GM23338 (cell line): ENCODE measurements at regions not wholly inside any gene's neighbourhood (a gene's known extent, or its start where the extent isn't known, plus 50 kb on each side); places are given as distances from the start of the nearest gene placed in this dataset.

Source experiments
- ATAC-seq: fragments of 200-7000 bp; cut with Tn5 transposase; 3 replicates; pipeline ENCODE4 v1.9.1; 2020
- DNase-seq: peaks from one replicate; pipeline ENCODE4 v3.0.0-alpha.2; 2015; ENCODE audit warnings: low spot score
- H2AFZ ChIP-seq: fragments of 200-600 bp; sonication (generic); 2 replicates; pipeline ENCODE4 v1.8.0; 2016; ENCODE audit warnings: antibody characterized with exemption, mild to moderate bottlenecking, moderate library complexity
- H3F3A ChIP-seq: fragments of 200-600 bp; sonication (generic); replicated peaks from 2 replicates; pipeline ENCODE4 v1.8.0; 2017; ENCODE audit warnings: antibody characterized with exemption, mixed run types, low read depth
- H3K27ac ChIP-seq: fragments of 200-600 bp; sonication (generic); 2 replicates; pipeline ENCODE4 v1.6.1; 2016; ENCODE audit warnings: low read depth
- H3K27me3 ChIP-seq: fragments of 200-600 bp; sonication (generic); 2 replicates; pipeline ENCODE4 v1.8.0; 2016; ENCODE audit warnings: mild to moderate bottlenecking, mixed run types, moderate library complexity; ENCODE audit not compliant: insufficient read depth
- H3K36me3 ChIP-seq: fragments of 200-600 bp; sonication (generic); 2 replicates; pipeline ENCODE4 v1.8.0; 2016; ENCODE audit warnings: mild to moderate bottlenecking; ENCODE audit not compliant: insufficient read depth
- H3K4me1 ChIP-seq: fragments of 200-600 bp; sonication (generic); 2 replicates; pipeline ENCODE4 v1.8.0; 2016; ENCODE audit warnings: mild to moderate bottlenecking, moderate library complexity; ENCODE audit not compliant: insufficient read depth
- H3K4me2 ChIP-seq: fragments of 200-600 bp; sonication (generic); 2 replicates; pipeline ENCODE4 v1.7.1; 2017; ENCODE audit warnings: mixed run types
- H3K4me3 ChIP-seq: fragments of 200-600 bp; sonication (generic); 2 replicates; pipeline ENCODE4 v1.6.1; 2016; ENCODE audit warnings: mixed run types
- H3K79me2 ChIP-seq: fragments of 200-600 bp; sonication (generic); replicated peaks from 2 replicates; pipeline ENCODE4 v1.8.0; 2017; ENCODE audit warnings: mild to moderate bottlenecking; ENCODE audit not compliant: insufficient read depth
- H3K9me2 ChIP-seq: fragments of 200-600 bp; sonication (generic); 2 replicates; pipeline ENCODE4 v1.8.0; 2017; ENCODE audit not compliant: insufficient read depth
- H4K20me1 ChIP-seq: fragments of 200-600 bp; sonication (generic); replicated peaks from 2 replicates; pipeline ENCODE4 v1.8.0; 2017; ENCODE audit warnings: mild to moderate bottlenecking; ENCODE audit not compliant: insufficient read depth
- H3K27ac Mint-ChIP-seq: 2 replicates; pipeline ENCODE4 v1.8.0; 2020; ENCODE audit warnings: inconsistent platforms, mild to moderate bottlenecking, moderate library complexity, mixed read lengths
- H3K27me3 Mint-ChIP-seq: 3 replicates; pipeline ENCODE4 v1.8.0; 2022; ENCODE audit warnings: low read depth, mild to moderate bottlenecking, moderate library complexity, mixed read lengths, inconsistent platforms; ENCODE audit not compliant: insufficient read depth, poor library complexity
- H3K36me3 Mint-ChIP-seq: 3 replicates; pipeline ENCODE4 v1.8.0; 2021; ENCODE audit warnings: low read depth, mild to moderate bottlenecking, inconsistent platforms, moderate library complexity, mixed read lengths
- H3K4me1 Mint-ChIP-seq: 3 replicates; pipeline ENCODE4 v1.8.0; 2020; ENCODE audit warnings: mild to moderate bottlenecking, inconsistent platforms, mixed read lengths
- H3K4me3 Mint-ChIP-seq: 3 replicates; pipeline ENCODE4 v1.8.0; 2021; ENCODE audit warnings: moderate library complexity, mild to moderate bottlenecking, inconsistent platforms, mixed read lengths
- H3K9me3 Mint-ChIP-seq: 3 replicates; pipeline ENCODE4 v1.8.0; 2020; ENCODE audit warnings: moderate library complexity, mild to moderate bottlenecking, inconsistent platforms, mixed read lengths
- CREB1 ChIP-seq: fragments of 250-450 bp; sonication (Bioruptor Pico); IDR thresholded peaks from 2 replicates; pipeline ENCODE4 v1.5.0; 2020; ENCODE audit warnings: low read depth, mild to moderate bottlenecking, moderate library complexity
- CTCF ChIP-seq, 2 experiments: fragments of 200-600 bp in 1 of 2; sonication (generic) in 1 of 2; conservative IDR thresholded peaks; 2 replicates each; pipeline versions ENCODE4 v1.5.1 to v1.6.1; 2016 to 2017; ENCODE audit warnings: antibody characterized with exemption in 2 of 2, low read depth in 2 of 2, mild to moderate bottlenecking in 2 of 2, moderate library complexity in 1 of 2
- ETS1 ChIP-seq: IDR thresholded peaks from 2 replicates; pipeline ENCODE4 v1.6.1; 2016; ENCODE audit warnings: antibody characterized with exemption
- EZH2 ChIP-seq: fragments of 200-600 bp; sonication (generic); IDR thresholded peaks from one replicate; pipeline ENCODE4 v1.8.0; 2017; ENCODE audit warnings: antibody characterized with exemption, mild to moderate bottlenecking, low read depth; ENCODE audit not compliant: unreplicated experiment
- EZH2phosphoT487 ChIP-seq: fragments of 200-600 bp; sonication (generic); IDR thresholded peaks from one replicate; pipeline ENCODE4 v1.8.1; 2018; ENCODE audit warnings: antibody characterized with exemption; ENCODE audit not compliant: unreplicated experiment
- JUNB ChIP-seq: IDR thresholded peaks from one replicate; pipeline ENCODE4 v1.6.1; 2016; ENCODE audit warnings: antibody characterized with exemption; ENCODE audit not compliant: unreplicated experiment
- NANOG ChIP-seq: IDR thresholded peaks from 2 replicates; pipeline ENCODE4 v1.6.1; 2016; ENCODE audit warnings: antibody characterized with exemption, borderline replicate concordance
- POLR2AphosphoS5 ChIP-seq: IDR thresholded peaks from 2 replicates; pipeline ENCODE4 v1.6.1; 2016; ENCODE audit warnings: antibody characterized with exemption, low read depth
- REST ChIP-seq: IDR thresholded peaks from one replicate; pipeline ENCODE4 v1.6.1; 2018; ENCODE audit warnings: antibody characterized with exemption; ENCODE audit not compliant: unreplicated experiment
- STAT1 ChIP-seq: IDR thresholded peaks from one replicate; pipeline ENCODE4 v1.6.1; 2016; ENCODE audit warnings: antibody characterized with exemption; ENCODE audit not compliant: unreplicated experiment
- ZNF114 ChIP-seq: fragments of 250-450 bp; sonication (Bioruptor Pico); IDR thresholded peaks from 2 replicates; pipeline ENCODE4 v1.5.0; 2020; ENCODE audit warnings: mild to moderate bottlenecking, moderate library complexity
- ZNF331 ChIP-seq: fragments of 250-450 bp; sonication (Bioruptor Pico); IDR thresholded peaks from 2 replicates; pipeline ENCODE4 v1.5.0; 2020; ENCODE audit warnings: low read depth, mild to moderate bottlenecking, moderate library complexity

- no peak for TF ChIP-seq ETS1
Measured at GRCh38 chr4:187562345-187562744, 433.2 kb upstream of the ZFP42 start (continued).

- ATAC-seq (peak; percentile 65), DNase-seq (peak; percentile 18)
- H3K27ac ChIP-seq, result no peak overlapping the region
- no peak overlapping the region for H3K4me3 ChIP-seq
- H3K36me3 Mint-ChIP-seq, result no peaks in the 10 kb centered on the region
- peaks cover under 1% of the 10 kb centered on the region for H3K4me1 ChIP-seq
- TF ChIP-seq POLR2AphosphoS5, result no peak
- no peak for TF ChIP-seq REST
- TF ChIP-seq CREB1 (CRISPR knock-in tag), result no peak
- no peak for TF ChIP-seq JUNB
- no peak for TF ChIP-seq ZNF114
- TF ChIP-seq ZNF331, result no peak
- no peak for TF ChIP-seq EZH2phosphoT487
- TF ChIP-seq EZH2, result no peak
- H3K9me2 ChIP-seq, result no peaks in the 10 kb centered on the region
- H3K4me1 Mint-ChIP-seq, result peaks cover 9% of the 10 kb centered on the region; the same call in 2 of the 3 replicates
- no peaks in the 10 kb centered on the region for H3K36me3 ChIP-seq
- no peak overlapping the region for H3K4me3 Mint-ChIP-seq
- H3K9me3 Mint-ChIP-seq, result no peaks in the 10 kb centered on the region; the same call in 2 of the 3 replicates
- H3K27ac Mint-ChIP-seq, result no peak overlapping the region
- H3K27me3 Mint-ChIP-seq, result peaks cover 7% of the 10 kb centered on the region
- H3F3A ChIP-seq, result no peaks in the 10 kb centered on the region
- no peaks in the 10 kb centered on the region for H3K27me3 ChIP-seq
- no peak overlapping the region for H3K4me2 ChIP-seq
- H3K79me2 ChIP-seq, result no peaks in the 10 kb centered on the region
- peak overlapping the region; percentile 67; the same call in 1 of the 2 replicates for H2AFZ ChIP-seq
- no peaks in the 10 kb centered on the region for H4K20me1 ChIP-seq
Measured at GRCh38 chr4:187565416-187565815, 430.2 kb upstream of the ZFP42 start.

- H3K4me2 ChIP-seq, result no peak overlapping the region
- H2AFZ ChIP-seq, result no peak overlapping the region
- H3K27me3 Mint-ChIP-seq, result peaks cover 9% of the 10 kb centered on the region
- H4K20me1 ChIP-seq, result no peaks in the 10 kb centered on the region
- H3K79me2 ChIP-seq, result no peaks in the 10 kb centered on the region
- no peaks in the 10 kb centered on the region; the same call in 1 of the 2 replicates for H3K4me1 ChIP-seq
- no peaks in the 10 kb centered on the region; the same call in 2 of the 3 replicates for H3K9me3 Mint-ChIP-seq
- H3K4me1 Mint-ChIP-seq, result peaks cover 5% of the 10 kb centered on the region; the same call in 1 of the 3 replicates
- no peak overlapping the region for H3K27ac Mint-ChIP-seq
- no peak for ATAC-seq
- no peaks in the 10 kb centered on the region for H3K36me3 ChIP-seq
- H3K36me3 Mint-ChIP-seq, result no peaks in the 10 kb centered on the region
- no peak for DNase-seq
- H3K9me2 ChIP-seq, result no peaks in the 10 kb centered on the region; the same call in 1 of the 2 replicates
- no peaks in the 10 kb centered on the region for H3K27me3 ChIP-seq
- no peaks in the 10 kb centered on the region for H3F3A ChIP-seq
- no peak overlapping the region for H3K4me3 ChIP-seq
- no peak overlapping the region for H3K27ac ChIP-seq
- no peak overlapping the region for H3K4me3 Mint-ChIP-seq
- TF ChIP-seq JUNB (no peak), ZNF331 (no peak), POLR2AphosphoS5 (no peak), CTCF (conservative IDR thresholded peaks at IDR 0.05; ENCODE audit: low read depth in 2 of 2) (no peak), NANOG (no peak), ETS1 (no peak), CREB1 (CRISPR knock-in tag) (no peak), STAT1 (no peak), EZH2 (no peak)
Measured at GRCh38 chr4:187569871-187570270, 425.7 kb upstream of the ZFP42 start.
